HepG2 (cell line): ENCODE measurements at regions not wholly inside any gene's neighbourhood (a gene's known extent, or its start where the extent isn't known, plus 50 kb on each side); places are given as distances from the start of the nearest gene placed in this dataset.

ENCODE experiments used
- AGO1 ChIP-seq: fragments of 200-400 bp; formaldehyde crosslinking; IDR thresholded peaks from 2 replicates; pipeline ENCODE4 v1.6.1; 2017; ENCODE audit warnings: mild to moderate bottlenecking, low read depth, low read length, moderate library complexity; ENCODE audit not compliant: poor library complexity, severe bottlenecking
- CCAR2 ChIP-seq: fragments of 200-400 bp; formaldehyde crosslinking; optimal IDR thresholded peaks from 2 replicates; pipeline ENCODE3; 2018; ENCODE audit warnings: low read depth, mild to moderate bottlenecking, low read length, moderate library complexity
- EEA1 ChIP-seq: sonication (generic); formaldehyde crosslinking; IDR thresholded peaks from 2 replicates; pipeline ENCODE4 v1.5.1; 2020; ENCODE audit warnings: mild to moderate bottlenecking, missing genetic modification reagents, borderline replicate concordance
- FLYWCH1 ChIP-seq: sonication (generic); formaldehyde crosslinking; IDR thresholded peaks from 2 replicates; pipeline ENCODE4 v1.8.1; 2023; ENCODE audit warnings: mild to moderate bottlenecking, missing genetic modification reagents
- IRF2 ChIP-seq: IDR thresholded peaks from 2 replicates; pipeline ENCODE4 v1.6.1; 2018; ENCODE audit warnings: missing genetic modification reagents, missing compliant biosample characterization
- JUN ChIP-seq: sonication (generic); formaldehyde crosslinking; IDR thresholded peaks from 2 replicates; pipeline ENCODE4 v1.4.0; 2020; ENCODE audit warnings: mild to moderate bottlenecking, missing genetic modification reagents
- LBX2 ChIP-seq: sonication (generic); formaldehyde crosslinking; IDR thresholded peaks from 2 replicates; pipeline ENCODE4 v1.5.0; 2020; ENCODE audit warnings: missing genetic modification reagents, mild to moderate bottlenecking, borderline replicate concordance
- MAFK ChIP-seq, 2 experiments: IDR thresholded peaks in 1 of 2; conservative IDR thresholded peaks in 1 of 2; 2 replicates each; pipeline ENCODE4 v1.6.1; 2011; ENCODE audit warnings: improper control_type of control experiment in 2 of 2, low read length in 2 of 2
- MIER3 ChIP-seq: IDR thresholded peaks from 2 replicates; pipeline ENCODE4 v1.6.1; 2016; ENCODE audit warnings: missing compliant biosample characterization, borderline replicate concordance
- NFE2L2 ChIP-seq: fragments of 150-350 bp; IDR thresholded peaks from 2 replicates; pipeline ENCODE4 v1.6.1; 2014; ENCODE audit warnings: low read length
- POGK ChIP-seq: sonication (generic); formaldehyde crosslinking; conservative IDR thresholded peaks from 2 replicates; pipeline ENCODE4 v1.8.0; 2022; ENCODE audit warnings: mild to moderate bottlenecking, moderate library complexity, missing genetic modification reagents
- RFX3 ChIP-seq: IDR thresholded peaks from 2 replicates; pipeline ENCODE4 v1.6.1; 2016; ENCODE audit warnings: missing biosample characterization, missing genetic modification reagents
- RFX5 ChIP-seq: IDR thresholded peaks from 2 replicates; pipeline ENCODE4 v1.6.1; 2011; ENCODE audit warnings: low read depth, low read length, improper control_type of control experiment
- RXRB ChIP-seq: IDR thresholded peaks from 2 replicates; pipeline ENCODE4 v1.6.1; 2016; ENCODE audit warnings: borderline replicate concordance, missing genetic modification reagents, missing compliant biosample characterization
- SMAD3 ChIP-seq: sonication (generic); formaldehyde crosslinking; IDR thresholded peaks from 2 replicates; pipeline ENCODE4 v1.4.0; 2020; ENCODE audit warnings: missing genetic modification reagents
- SNAPC4 ChIP-seq: sonication (generic); formaldehyde crosslinking; IDR thresholded peaks from 2 replicates; pipeline ENCODE4 v1.4.0; 2020; ENCODE audit warnings: mild to moderate bottlenecking, missing genetic modification reagents
- ZBTB44 ChIP-seq: sonication (generic); formaldehyde crosslinking; IDR thresholded peaks from 2 replicates; pipeline ENCODE4 v1.4.0; 2020; ENCODE audit warnings: missing genetic modification reagents
- ZNF101 ChIP-seq: sonication (generic); formaldehyde crosslinking; IDR thresholded peaks from 2 replicates; pipeline ENCODE4 v1.4.0; 2020; ENCODE audit warnings: mild to moderate bottlenecking, low read depth, missing genetic modification reagents, borderline replicate concordance
- ZNF17 ChIP-seq: sonication (generic); formaldehyde crosslinking; IDR thresholded peaks from 2 replicates; pipeline ENCODE4 v1.5.0; 2020; ENCODE audit warnings: mild to moderate bottlenecking, missing genetic modification reagents
- ZNF24 ChIP-seq: fragments of 450-650 bp; IDR thresholded peaks from 2 replicates; pipeline ENCODE4 v1.6.1; 2017; ENCODE audit warnings: antibody characterized with exemption, mild to moderate bottlenecking
- ZNF496 ChIP-seq: sonication (generic); formaldehyde crosslinking; IDR thresholded peaks from 2 replicates; pipeline ENCODE4 v1.8.1; 2023; ENCODE audit warnings: mild to moderate bottlenecking, moderate library complexity, missing genetic modification reagents; ENCODE audit not compliant: insufficient replicate concordance
- ZNF556 ChIP-seq: sonication (generic); formaldehyde crosslinking; IDR thresholded peaks from 2 replicates; pipeline ENCODE4 v1.4.0; 2020; ENCODE audit warnings: mild to moderate bottlenecking, missing genetic modification reagents, borderline replicate concordance
- ZNF672 ChIP-seq: sonication (generic); formaldehyde crosslinking; IDR thresholded peaks from 2 replicates; pipeline ENCODE4 v1.8.1; 2022; ENCODE audit warnings: missing genetic modification reagents
- ZNF713 ChIP-seq: sonication (generic); formaldehyde crosslinking; IDR thresholded peaks from 2 replicates; pipeline ENCODE4 v1.4.0; 2020; ENCODE audit warnings: mild to moderate bottlenecking, missing genetic modification reagents

GRCh38 chr10:58965855-58966254 is 210.6 kb upstream of the PHYHIPL start (continued):
- TF ChIP-seq AGO1 (no peak), SNAPC4 (CRISPR knock-in tag) (no peak), RFX3 (no peak), ZNF496 (no peak), ZNF556 (CRISPR knock-in tag) (no peak), ZNF672 (no peak), ZNF17 (CRISPR knock-in tag) (no peak), ZNF101 (CRISPR knock-in tag) (no peak), MIER3 (CRISPR knock-in tag) (peak; percentile 36; the same call in 1 of the 2 replicates), FLYWCH1 (CRISPR knock-in tag) (no peak), ZBTB44 (CRISPR knock-in tag) (no peak), POGK (CRISPR knock-in tag) (no peak), RFX5 (no peak), ZNF24 (no peak), MAFK (conservative IDR thresholded peaks at IDR 0.05 in 1 of 2, IDR thresholded peaks at IDR 0.05 in 1 of 2; ENCODE audit: low read length in 2 of 2) (no peak), SMAD3 (0 out of 2 replicates have a peak, but pooled peaks have one; percentile 23), ZNF713 (CRISPR knock-in tag) (no peak), NFE2L2 (no peak), IRF2 (0 out of 2 replicates have a peak, but pooled peaks have one; percentile 17), JUN (no peak), RXRB (peak; percentile 75), EEA1 (CRISPR knock-in tag) (no peak), CCAR2 (no peak), LBX2 (CRISPR knock-in tag) (no peak)
